ENCODE measurements at regions not wholly inside any gene's neighbourhood (a gene's known extent, or its start where the extent isn't known, plus 50 kb on each side); places are given as distances from the start of the nearest gene placed in this dataset.

GRCh38 chr14:101509730-101510371, 51.4 kb upstream of the DIO3 start:
- POLR2A ChIA-PET, result no interaction called here
- peaks cover 0 to 2% of the 10 kb centered on the region in 2 donors for H3K27me3 Mint-ChIP-seq
- H3K9me3 Mint-ChIP-seq, result peaks cover 0 to under 1% (median 0%) of the 10 kb centered on the region in 5 donors
- no peaks in the 10 kb centered on the region for H3K4me1 ChIP-seq (ENCODE audit: insufficient read depth, low read length)
- H3K4me3 Mint-ChIP-seq, result no peak overlapping the region
- H3K4me1 Mint-ChIP-seq, result no peaks in the 10 kb centered on the region
- no peaks in the 10 kb centered on the region for H3K36me3 ChIP-seq (ENCODE audit: insufficient read depth, low read length)
- H3K4me3 ChIP-seq (ENCODE audit: low read length), result no peak overlapping the region
- no peaks in the 10 kb centered on the region for H3K36me3 Mint-ChIP-seq
- CTCF ChIA-PET, result no interaction called here
- no peak overlapping the region for H3K27ac ChIP-seq (ENCODE audit: low read depth, low read length)
- DNase-seq, result no peak
- H3K9me3 ChIP-seq (ENCODE audit: low read length), result no peaks in the 10 kb centered on the region
- H3K27ac Mint-ChIP-seq, result no peak overlapping the region
- no peaks in the 10 kb centered on the region for H3K27me3 ChIP-seq (ENCODE audit: insufficient read depth, low read length, poor library complexity, severe bottlenecking)

- Histone ChIP-seq H3K36me3 (ENCODE audit: insufficient read depth, low read length) (no peaks in the 10 kb centered on the region), H3K9me3 (ENCODE audit: low read length) (no peaks in the 10 kb centered on the region), H3K27ac (ENCODE audit: low read depth, low read length) (no peak overlapping the region), H3K4me1 (ENCODE audit: insufficient read depth, low read length) (no peaks in the 10 kb centered on the region), H3K4me3 (ENCODE audit: low read length) (no peak overlapping the region), H3K27me3 (ENCODE audit: insufficient read depth, low read length, poor library complexity, severe bottlenecking) (no peaks in the 10 kb centered on the region)
- no peak for DNase-seq
- H3K27ac Mint-ChIP-seq, result peak overlapping the region in 2 of 8 donors; percentile 51 to 89
- H3K36me3 Mint-ChIP-seq, result peaks cover 0 to 7% (median 2%) of the 10 kb centered on the region in 3 donors
- H3K9me3 Mint-ChIP-seq, result peaks cover 0 to 3% (median 2%) of the 10 kb centered on the region in 5 donors
- CTCF ChIA-PET, result no interaction called here
- POLR2A ChIA-PET, result no interaction called here
- H3K27me3 Mint-ChIP-seq, result peaks cover 3 to 6% of the 10 kb centered on the region in 2 donors
- no peak overlapping the region for H3K4me3 Mint-ChIP-seq
- no peaks in the 10 kb centered on the region for H3K4me1 Mint-ChIP-seq
Observed at GRCh38 chr14:101511199-101511598, 50.1 kb upstream of the DIO3 start.
